ENCODE measurements at regions not wholly inside any gene's neighbourhood (a gene's known extent, or its start where the extent isn't known, plus 50 kb on each side); places are given as distances from the start of the nearest gene placed in this dataset.

DNA sequence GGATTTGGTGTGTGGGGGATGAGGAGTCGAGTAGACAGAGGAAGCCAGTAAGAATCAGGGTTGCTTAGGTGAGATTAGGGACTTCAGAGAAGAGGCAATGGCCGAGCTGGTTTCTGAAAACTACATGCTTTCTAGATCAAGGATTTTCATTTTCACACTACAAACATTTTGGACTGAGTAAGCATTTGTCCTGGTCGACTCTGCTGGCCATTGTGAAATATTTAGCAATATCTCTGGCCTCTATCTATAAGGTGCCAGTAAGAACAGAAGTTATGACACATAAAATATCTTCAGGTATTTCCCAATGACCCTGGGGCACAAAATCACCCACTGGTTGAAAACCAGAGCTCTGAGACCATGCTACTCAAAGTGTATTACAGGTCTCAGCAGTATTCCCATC lies 1275.1 kb upstream of the CDH8 start:
- no peak for DNase-seq (ENCODE audit: low read depth)
- H3K4me3 ChIP-seq (ENCODE audit: low read depth, low read length): no peak overlapping the region
- TF ChIP-seq, protein P1, sequence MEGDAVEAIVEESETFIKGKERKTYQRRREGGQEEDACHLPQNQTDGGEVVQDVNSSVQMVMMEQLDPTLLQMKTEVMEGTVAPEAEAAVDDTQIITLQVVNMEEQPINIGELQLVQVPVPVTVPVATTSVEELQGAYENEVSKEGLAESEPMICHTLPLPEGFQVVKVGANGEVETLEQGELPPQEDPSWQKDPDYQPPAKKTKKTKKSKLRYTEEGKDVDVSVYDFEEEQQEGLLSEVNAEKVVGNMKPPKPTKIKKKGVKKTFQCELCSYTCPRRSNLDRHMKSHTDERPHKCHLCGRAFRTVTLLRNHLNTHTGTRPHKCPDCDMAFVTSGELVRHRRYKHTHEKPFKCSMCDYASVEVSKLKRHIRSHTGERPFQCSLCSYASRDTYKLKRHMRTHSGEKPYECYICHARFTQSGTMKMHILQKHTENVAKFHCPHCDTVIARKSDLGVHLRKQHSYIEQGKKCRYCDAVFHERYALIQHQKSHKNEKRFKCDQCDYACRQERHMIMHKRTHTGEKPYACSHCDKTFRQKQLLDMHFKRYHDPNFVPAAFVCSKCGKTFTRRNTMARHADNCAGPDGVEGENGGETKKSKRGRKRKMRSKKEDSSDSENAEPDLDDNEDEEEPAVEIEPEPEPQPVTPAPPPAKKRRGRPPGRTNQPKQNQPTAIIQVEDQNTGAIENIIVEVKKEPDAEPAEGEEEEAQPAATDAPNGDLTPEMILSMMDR (IDR thresholded peaks at IDR 0.05; ENCODE audit: low read depth, low read length): no peak
- no peak for TF ChIP-seq POLR2A (IDR thresholded peaks at IDR 0.05; ENCODE audit: extremely low read depth, insufficient read length)
- no peak for TF ChIP-seq MYC (IDR thresholded peaks at IDR 0.05; ENCODE audit: low read depth, low read length)
- TF ChIP-seq, protein P2, sequence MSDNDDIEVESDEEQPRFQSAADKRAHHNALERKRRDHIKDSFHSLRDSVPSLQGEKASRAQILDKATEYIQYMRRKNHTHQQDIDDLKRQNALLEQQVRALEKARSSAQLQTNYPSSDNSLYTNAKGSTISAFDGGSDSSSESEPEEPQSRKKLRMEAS (IDR thresholded peaks at IDR 0.05; ENCODE audit: low read depth, low read length): no peak

DNA sequence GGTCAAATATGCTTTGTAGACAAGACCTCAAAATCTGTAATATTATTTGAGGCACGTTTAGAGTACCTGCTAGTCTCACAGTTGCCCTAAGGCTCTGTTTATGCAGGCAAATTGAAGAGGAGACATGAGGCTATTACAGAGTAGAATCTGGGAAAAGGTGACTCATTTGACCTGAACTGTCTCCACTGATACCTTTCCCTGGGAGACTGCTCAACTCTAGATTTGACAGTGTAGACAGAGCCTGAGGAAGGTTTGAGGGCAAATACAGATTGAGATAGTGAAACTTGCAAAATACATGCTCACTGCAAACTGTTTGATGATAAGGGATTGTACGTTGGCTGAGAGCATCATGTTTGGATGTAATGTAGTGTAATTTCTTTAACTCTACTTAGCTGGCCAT lies 1266.6 kb upstream of the CDH8 start:
- no peak overlapping the region for H3K4me3 ChIP-seq (ENCODE audit: low read depth, low read length)
- DNase-seq (ENCODE audit: low read depth): no peak
- TF ChIP-seq MYC (IDR thresholded peaks at IDR 0.05; ENCODE audit: low read depth, low read length) (no peak), POLR2A (IDR thresholded peaks at IDR 0.05; ENCODE audit: extremely low read depth, insufficient read length) (no peak)
- TF ChIP-seq, protein P2 (IDR thresholded peaks at IDR 0.05; ENCODE audit: low read depth, low read length): no peak
- TF ChIP-seq, protein P1 (IDR thresholded peaks at IDR 0.05; ENCODE audit: low read depth, low read length): no peak

DNA sequence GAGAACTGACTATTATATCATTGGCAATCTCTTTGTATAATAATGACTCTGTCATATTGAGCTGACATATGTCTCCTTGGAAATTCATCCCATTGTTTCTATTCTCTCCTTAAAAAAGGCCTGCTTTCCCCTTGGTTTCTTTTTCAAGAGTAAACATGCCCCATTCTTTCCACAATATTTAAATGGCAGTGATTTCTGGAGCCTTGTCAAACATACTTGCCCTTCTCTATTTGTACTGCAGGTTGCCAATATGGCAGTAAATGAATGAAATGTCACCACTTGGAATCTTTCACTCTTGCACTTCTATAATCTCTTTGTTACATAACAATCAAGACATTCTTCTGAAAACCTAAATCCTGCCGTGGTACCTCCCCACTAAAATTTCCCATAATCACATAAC lies 1265.1 kb upstream of the CDH8 start:
- H3K4me3 ChIP-seq (ENCODE audit: low read depth, low read length): no peak overlapping the region
- TF ChIP-seq, protein P1 (IDR thresholded peaks at IDR 0.05; ENCODE audit: low read depth, low read length): no peak
- TF ChIP-seq, protein P2 (IDR thresholded peaks at IDR 0.05; ENCODE audit: low read depth, low read length): no peak
- TF ChIP-seq MYC (IDR thresholded peaks at IDR 0.05; ENCODE audit: low read depth, low read length): no peak
- no peak for TF ChIP-seq POLR2A (IDR thresholded peaks at IDR 0.05; ENCODE audit: extremely low read depth, insufficient read length)
- DNase-seq (ENCODE audit: low read depth): no peak

DNA sequence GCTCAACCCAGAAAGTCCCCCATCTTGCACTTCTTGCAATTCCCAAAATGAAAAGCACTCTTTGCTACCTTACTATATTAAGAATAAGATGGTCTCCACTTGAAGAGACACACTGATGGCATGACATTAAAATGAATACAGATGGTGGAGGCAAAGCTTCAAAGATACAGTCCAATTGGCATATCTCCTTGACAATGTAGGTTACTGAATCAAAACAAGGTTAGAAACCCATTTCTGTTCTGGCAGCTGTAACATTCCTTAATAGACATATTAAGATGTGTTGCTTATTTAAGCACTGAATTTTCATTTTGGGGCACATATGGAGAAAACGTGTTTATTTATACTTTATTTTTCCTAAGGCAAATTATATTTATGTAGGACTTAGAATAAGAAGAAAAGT lies 1262.8 kb upstream of the CDH8 start:
- TF ChIP-seq, protein P2 (IDR thresholded peaks at IDR 0.05; ENCODE audit: low read depth, low read length): no peak
- no peak for TF ChIP-seq POLR2A (IDR thresholded peaks at IDR 0.05; ENCODE audit: extremely low read depth, insufficient read length)
- no peak for TF ChIP-seq MYC (IDR thresholded peaks at IDR 0.05; ENCODE audit: low read depth, low read length)
- TF ChIP-seq, protein P1 (IDR thresholded peaks at IDR 0.05; ENCODE audit: low read depth, low read length): no peak
- DNase-seq (ENCODE audit: low read depth): no peak
- H3K4me3 ChIP-seq (ENCODE audit: low read depth, low read length): no peak overlapping the region

DNA sequence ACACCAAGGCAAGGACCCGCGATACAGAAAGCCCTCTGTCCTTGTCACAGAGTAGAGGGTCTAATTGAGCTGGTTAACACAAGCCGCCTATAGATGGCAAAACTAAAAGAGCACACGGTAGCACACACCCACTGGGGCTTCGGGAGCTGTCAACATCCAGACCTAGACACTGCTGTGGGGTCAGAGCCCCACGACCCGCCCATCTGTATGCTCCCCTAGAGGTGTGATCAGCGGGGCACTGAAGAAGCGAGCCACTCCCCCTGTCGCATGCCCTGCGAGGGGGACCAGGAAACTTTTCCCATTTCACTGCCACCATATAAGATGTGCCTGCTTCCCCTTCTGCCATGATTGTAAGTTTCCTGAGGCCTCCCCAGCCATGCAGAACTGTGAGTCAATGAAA lies 1255.8 kb upstream of the CDH8 start:
- no peak overlapping the region for H3K4me3 ChIP-seq (ENCODE audit: low read depth, low read length)
- TF ChIP-seq MYC (IDR thresholded peaks at IDR 0.05; ENCODE audit: low read depth, low read length): no peak
- TF ChIP-seq, protein P1 (IDR thresholded peaks at IDR 0.05; ENCODE audit: low read depth, low read length): no peak
- TF ChIP-seq POLR2A (IDR thresholded peaks at IDR 0.05; ENCODE audit: extremely low read depth, insufficient read length): no peak
- TF ChIP-seq, protein P2 (IDR thresholded peaks at IDR 0.05; ENCODE audit: low read depth, low read length): no peak
- no peak for DNase-seq (ENCODE audit: low read depth)
